Jurkat, Clone E6-1 (cell line): ENCODE measurements at regions not wholly inside any gene's neighbourhood (a gene's known extent, or its start where the extent isn't known, plus 50 kb on each side); places are given as distances from the start of the nearest gene placed in this dataset.

ENCODE experiments used
- DNase-seq: peaks from one replicate; pipeline ENCODE4 v3.0.0-alpha.2; 2011; ENCODE audit warnings: low read depth, low spot score
- H3K4me3 ChIP-seq: 2 replicates; pipeline ENCODE4 v1.5.1; 2011; ENCODE audit warnings: mild to moderate bottlenecking, low read length, control low read depth, moderate library complexity

- no peak for DNase-seq
- H3K4me3 ChIP-seq: no peak overlapping the region
Observed at GRCh38 chr18:72612894-72613533, 68.9 kb upstream of the CBLN2 start.

DNA sequence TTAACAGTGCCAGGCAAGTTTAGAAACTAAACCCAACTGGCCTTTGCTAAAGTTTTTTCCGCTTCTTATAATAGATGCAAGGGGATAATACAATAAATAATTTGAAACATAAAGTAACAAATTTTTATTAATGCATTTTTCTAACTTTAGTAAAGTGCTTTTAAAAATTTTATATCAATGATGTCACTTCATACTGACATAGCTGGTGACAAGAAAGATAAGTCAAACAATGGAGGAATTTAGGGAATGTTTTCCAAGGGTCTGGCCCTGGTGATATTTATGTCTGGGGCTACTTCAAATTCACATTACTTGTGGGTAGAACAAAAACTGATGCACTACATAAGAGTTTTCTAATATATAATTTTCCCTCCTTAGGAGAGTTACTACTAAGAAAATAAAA, 61.2 kb upstream of the CBLN2 start:
- no peak for DNase-seq
- no peak overlapping the region for H3K4me3 ChIP-seq

- no peak for DNase-seq
- no peak overlapping the region for H3K4me3 ChIP-seq
Observed at GRCh38 chr18:72601944-72602343, 57.8 kb upstream of the CBLN2 start.

GRCh38 chr18:72601481-72601880, 57.3 kb upstream of the CBLN2 start:
- no peak for DNase-seq
- H3K4me3 ChIP-seq: no peak overlapping the region
